H9 (cell line): ENCODE measurements at regions not wholly inside any gene's neighbourhood (a gene's known extent, or its start where the extent isn't known, plus 50 kb on each side); places are given as distances from the start of the nearest gene placed in this dataset.

Experiments used
- DNase-seq: peaks from one replicate; pipeline ENCODE4 v3.0.0-alpha.2; 2017
- H2AFZ ChIP-seq: one replicate; pipeline ENCODE4 v1.6.1; 2013; ENCODE audit warnings: mild to moderate bottlenecking, low read length, control low read depth, moderate library complexity
- H2AK5ac ChIP-seq: 2 replicates; pipeline ENCODE4 v1.6.1; 2013; ENCODE audit warnings: low read length, control low read depth, mixed read lengths; ENCODE audit not compliant: insufficient read length
- H2BK120ac ChIP-seq: one replicate; pipeline ENCODE4 v1.6.1; 2013; ENCODE audit warnings: low read depth, mild to moderate bottlenecking, low read length, control low read depth, inconsistent platforms; ENCODE audit not compliant: poor library complexity, severe bottlenecking
- H2BK12ac ChIP-seq: 2 replicates; pipeline ENCODE4 v1.6.1; 2013; ENCODE audit warnings: low read length, control low read depth, mixed read lengths, low read depth; ENCODE audit not compliant: insufficient read length
- H2BK15ac ChIP-seq: 2 replicates; pipeline ENCODE4 v1.6.1; 2013; ENCODE audit warnings: low read depth, low read length, control low read depth
- H2BK20ac ChIP-seq: one replicate; pipeline ENCODE4 v1.6.1; 2013; ENCODE audit warnings: low read depth, mild to moderate bottlenecking, low read length, control low read depth, inconsistent platforms; ENCODE audit not compliant: poor library complexity, severe bottlenecking
- H2BK5ac ChIP-seq: 2 replicates; pipeline ENCODE4 v1.6.1; 2013; ENCODE audit warnings: low read length, control low read depth, mixed read lengths; ENCODE audit not compliant: insufficient read length
- H3K14ac ChIP-seq: 2 replicates; pipeline ENCODE4 v1.6.1; 2013; ENCODE audit warnings: low read length, control low read depth; ENCODE audit not compliant: insufficient read depth
- H3K18ac ChIP-seq: 2 replicates; pipeline ENCODE4 v1.6.1; 2013; ENCODE audit warnings: low read depth, mild to moderate bottlenecking, mixed read lengths, low read length, control low read depth; ENCODE audit not compliant: insufficient read length
- H3K23ac ChIP-seq: 2 replicates; pipeline ENCODE4 v1.6.1; 2013; ENCODE audit warnings: low read length, control low read depth, mixed read lengths, low read depth; ENCODE audit not compliant: insufficient read length
- H3K23me2 ChIP-seq: 2 replicates; pipeline ENCODE4 v1.6.1; 2013; ENCODE audit warnings: low read depth, mild to moderate bottlenecking, mixed read lengths, low read length, control low read depth; ENCODE audit not compliant: insufficient read length, poor library complexity, severe bottlenecking
- H3K27ac ChIP-seq: 2 replicates; pipeline ENCODE4 v1.5.1; 2013; ENCODE audit warnings: low read length, control low read depth, mixed read lengths, low read depth; ENCODE audit not compliant: insufficient read length
- H3K27me3 ChIP-seq: 2 replicates; pipeline ENCODE4 v1.6.1; 2013; ENCODE audit warnings: low read length, control low read depth, inconsistent platforms; ENCODE audit not compliant: insufficient read depth
- H3K4ac ChIP-seq: 2 replicates; pipeline ENCODE4 v1.6.1; 2013; ENCODE audit warnings: low read depth, mild to moderate bottlenecking, control low read depth, inconsistent platforms, low read length, moderate library complexity
- H3K4me1 ChIP-seq: 2 replicates; pipeline ENCODE4 v1.6.1; 2013; ENCODE audit warnings: low read length, control low read depth, inconsistent platforms; ENCODE audit not compliant: insufficient read depth
- H3K4me2 ChIP-seq: 2 replicates; pipeline ENCODE4 v1.6.1; 2013; ENCODE audit warnings: low read length, control low read depth, mixed read lengths; ENCODE audit not compliant: insufficient read length, insufficient read depth
- H3K56ac ChIP-seq: 2 replicates; pipeline ENCODE4 v1.6.1; 2013; ENCODE audit warnings: low read depth, mild to moderate bottlenecking, mixed read lengths, low read length, control low read depth; ENCODE audit not compliant: insufficient read length
- H3K79me1 ChIP-seq: 2 replicates; pipeline ENCODE4 v1.6.1; 2013; ENCODE audit warnings: low read depth, mild to moderate bottlenecking, moderate library complexity, low read length, control low read depth, inconsistent platforms; ENCODE audit not compliant: insufficient read depth, poor library complexity, severe bottlenecking
- H3K79me2 ChIP-seq: 2 replicates; pipeline ENCODE4 v1.6.1; 2013; ENCODE audit warnings: low read length, control low read depth, inconsistent platforms; ENCODE audit not compliant: insufficient read depth
- H3K9ac ChIP-seq: 2 replicates; pipeline ENCODE4 v1.6.1; 2013; ENCODE audit warnings: low read length, control low read depth, mixed read lengths; ENCODE audit not compliant: insufficient read length; ENCODE audit errors: extremely low read depth
- H3K9me3 ChIP-seq: one replicate; pipeline ENCODE4 v1.6.1; 2013; ENCODE audit warnings: low read depth, low read length, inconsistent platforms; ENCODE audit not compliant: control insufficient read depth
- H3T11ph ChIP-seq: one replicate; pipeline ENCODE4 v1.6.1; 2013; ENCODE audit warnings: mild to moderate bottlenecking, low read length, control low read depth, inconsistent platforms
- H4K20me1 ChIP-seq: one replicate; pipeline ENCODE4 v1.6.1; 2013; ENCODE audit not compliant: control insufficient read depth, insufficient read length, insufficient read depth
- H4K5ac ChIP-seq: 2 replicates; pipeline ENCODE4 v1.6.1; 2013; ENCODE audit warnings: low read depth, mild to moderate bottlenecking, mixed read lengths, low read length, control low read depth; ENCODE audit not compliant: insufficient read length
- H4K8ac ChIP-seq: replicated peaks from 2 replicates; pipeline ENCODE4 v1.6.1; 2013; ENCODE audit warnings: low read length, control low read depth, mixed read lengths, low read depth; ENCODE audit not compliant: insufficient read length
- H4K91ac ChIP-seq: 2 replicates; pipeline ENCODE4 v1.6.1; 2013; ENCODE audit warnings: low read depth, mild to moderate bottlenecking, moderate library complexity, mixed read lengths, low read length, control low read depth; ENCODE audit not compliant: insufficient read length
- H3K27ac Mint-ChIP-seq, 3 experiments: 2 replicates in 2 of 3; 3 replicates in 1 of 3; pipeline ENCODE4 v1.8.0; 2020 to 2021; ENCODE audit warnings: mixed read lengths in 3 of 3, mild to moderate bottlenecking in 1 of 3, moderate library complexity in 1 of 3
- H3K27me3 Mint-ChIP-seq: 2 replicates; pipeline ENCODE4 v1.8.0; 2021; ENCODE audit warnings: low read depth, mild to moderate bottlenecking, moderate library complexity, mixed read lengths
- H3K36me3 Mint-ChIP-seq, 3 experiments: 2 replicates in 2 of 3; 3 replicates in 1 of 3; pipeline ENCODE4 v1.8.0; 2020 to 2021; ENCODE audit warnings: low read depth in 3 of 3, mixed read lengths in 3 of 3; ENCODE audit not compliant: insufficient read depth in 1 of 3
- H3K4me1 Mint-ChIP-seq, 2 experiments: 2 replicates each; pipeline ENCODE4 v1.8.0; 2020; ENCODE audit warnings: mixed read lengths in 2 of 2
- H3K4me3 Mint-ChIP-seq, 2 experiments: 2 replicates in 1 of 2; 3 replicates in 1 of 2; pipeline ENCODE4 v1.8.0; 2020 to 2021; ENCODE audit warnings: mild to moderate bottlenecking in 2 of 2, mixed read lengths in 2 of 2, moderate library complexity in 1 of 2
- H3K9me3 Mint-ChIP-seq, 2 experiments: 2 replicates in 1 of 2; 3 replicates in 1 of 2; pipeline ENCODE4 v1.8.0; 2020; ENCODE audit warnings: mild to moderate bottlenecking in 2 of 2, mixed read lengths in 2 of 2, moderate library complexity in 1 of 2
- CTCF ChIP-seq: fragments of 200-600 bp; sonication (generic); conservative IDR thresholded peaks from 3 replicates; pipeline ENCODE4 v1.8.0; 2021; ENCODE audit warnings: antibody characterized with exemption, mild to moderate bottlenecking
- WGBS: extraction: QIAGEN DNeasy Blood & Tissue Kit; methylation state at CpG from one replicate; pipeline ENCODE4 v1.1.7; 2013; ENCODE audit warnings: missing lambda C conversion rate, low lambda C conversion rate, mixed read lengths; ENCODE audit not compliant: insufficient read length; ENCODE audit errors: extremely low coverage; 5-methylcytosine and 5-hydroxymethylcytosine counted together

GRCh38 chr4:110797486-110797885, 174.6 kb upstream of the PITX2 start:
- Histone ChIP-seq H2BK20ac (no peak overlapping the region), H3K56ac (no peak overlapping the region), H3K9ac (no peak overlapping the region), H4K8ac (no peak overlapping the region), H3K79me2 (no peaks in the 10 kb centered on the region), H3K23ac (no peak overlapping the region), H2AFZ (no peak overlapping the region), H2BK5ac (no peak overlapping the region), H4K91ac (no peak overlapping the region), H4K5ac (no peak overlapping the region), H3K23me2 (no peaks in the 10 kb centered on the region), H3K14ac (no peak overlapping the region), H2BK12ac (no peak overlapping the region), H3K79me1 (no peaks in the 10 kb centered on the region), H4K20me1 (no peaks in the 10 kb centered on the region), H3K4me1 (no peaks in the 10 kb centered on the region; the same call in 1 of the 2 replicates), H3T11ph (no peak overlapping the region), H3K4me2 (no peak overlapping the region), H2BK15ac (no peak overlapping the region), H2BK120ac (no peak overlapping the region), H2AK5ac (no peak overlapping the region), H3K18ac (no peak overlapping the region), H3K27ac (no peak overlapping the region), H3K27me3 (no peaks in the 10 kb centered on the region), H3K9me3 (no peaks in the 10 kb centered on the region), H3K4ac (no peak overlapping the region)
- no peak for TF ChIP-seq CTCF
- no CpG with 5 or more reads among the region's 1 CpG for WGBS
- H3K27ac Mint-ChIP-seq = no peak overlapping the region
- H3K27me3 Mint-ChIP-seq = no peaks in the 10 kb centered on the region
- H3K9me3 Mint-ChIP-seq = no peaks in the 10 kb centered on the region
- no peak for DNase-seq
- H3K4me1 Mint-ChIP-seq = peaks cover 22 to 35% of the 10 kb centered on the region in 2 experiments
- no peak overlapping the region; a peak in 1 of 5 replicates for H3K4me3 Mint-ChIP-seq
- no peaks in the 10 kb centered on the region for H3K36me3 Mint-ChIP-seq
